HCT116 (cell line): ENCODE measurements at regions not wholly inside any gene's neighbourhood (a gene's known extent, or its start where the extent isn't known, plus 50 kb on each side); places are given as distances from the start of the nearest gene placed in this dataset.

ENCODE experiments used
- EZH2 ChIP-seq: fragments of 200-600 bp; sonication (generic); IDR thresholded peaks from 2 replicates; pipeline ENCODE4 v1.6.1; 2017; ENCODE audit warnings: antibody characterized with exemption, mixed run types
- POLR2A ChIP-seq: IDR thresholded peaks from 2 replicates; pipeline ENCODE4 v1.7.0; 2011; ENCODE audit warnings: borderline replicate concordance; ENCODE audit not compliant: insufficient read depth, insufficient read length; ENCODE audit errors: extremely low read depth

- TF ChIP-seq EZH2: no peak
- no peak for TF ChIP-seq POLR2A
These were observed 112.4 kb upstream of the APC start for GRCh38 chr5:112625246-112625645.
